ENCODE measurements at regions not wholly inside any gene's neighbourhood (a gene's known extent, or its start where the extent isn't known, plus 50 kb on each side); places are given as distances from the start of the nearest gene placed in this dataset.

GRCh38 chr12:76252031-76252430 is 96.2 kb downstream of the BBS10 start:
- Histone ChIP-seq H3K9me3 (ENCODE audit: low read length) (no peaks in the 10 kb centered on the region), H3K4me1 (ENCODE audit: insufficient read depth, low read length, poor library complexity, severe bottlenecking) (no peaks in the 10 kb centered on the region), H3K9me2 (ENCODE audit: insufficient read depth, low read length) (no peaks in the 10 kb centered on the region), H3K27ac (ENCODE audit: low read depth, low read length, poor library complexity, severe bottlenecking) (no peak overlapping the region), H2AFZ (ENCODE audit: low read length) (no peak overlapping the region), H3K4me3 (ENCODE audit: low read depth, low read length, poor library complexity, severe bottlenecking) (no peak overlapping the region), H4K20me1 (ENCODE audit: insufficient read depth, low read length) (no peaks in the 10 kb centered on the region), H3K36me3 (ENCODE audit: insufficient read depth, low read length) (no peaks in the 10 kb centered on the region), H3K4me2 (ENCODE audit: low read length) (no peak overlapping the region), H3K79me2 (ENCODE audit: insufficient read depth, low read depth, low read length) (no peaks in the 10 kb centered on the region)
- POLR2A ChIA-PET: no interaction called here
- no TSS peak for BruUV-seq (replicated peaks)
- TF ChIP-seq EZH2phosphoT487 (IDR thresholded peaks at IDR 0.05; ENCODE audit: borderline replicate concordance, low read depth, low read length): no peak
- no peak for TF ChIP-seq CTCF (conservative IDR thresholded peaks at IDR 0.05; ENCODE audit: low read length)
- CTCF ChIA-PET (ENCODE audit: unreplicated experiment): no interaction called here
- no peak for DNase-seq (ENCODE audit: low spot score)
- intact Hi-C loops (cut with micrococcal nuclease; ENCODE audit: unreplicated experiment): no loop called here

DNA sequence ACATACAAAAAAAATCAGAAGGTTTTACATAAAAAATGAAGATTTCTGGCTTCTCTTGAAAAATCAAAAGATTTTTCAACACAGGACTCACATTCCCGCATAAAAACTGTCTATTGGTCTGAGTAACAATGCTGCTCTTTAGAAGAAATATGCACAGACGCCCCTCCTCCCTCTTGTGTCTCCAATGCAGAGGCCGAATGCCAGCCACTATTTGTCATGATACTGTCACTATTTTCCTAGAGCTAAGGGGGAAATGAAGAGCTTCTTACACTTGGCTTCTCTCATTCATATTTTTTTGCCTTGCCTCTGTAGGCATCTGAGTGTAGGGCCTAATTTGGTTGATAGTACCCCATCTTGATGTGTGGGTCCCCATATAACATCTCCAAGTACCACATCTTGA is 98.0 kb downstream of the BBS10 start:
- POLR2A ChIA-PET: no interaction called here
- intact Hi-C loops (cut with micrococcal nuclease; ENCODE audit: unreplicated experiment): no loop called here
- DNase-seq (ENCODE audit: low spot score): no peak

DNA sequence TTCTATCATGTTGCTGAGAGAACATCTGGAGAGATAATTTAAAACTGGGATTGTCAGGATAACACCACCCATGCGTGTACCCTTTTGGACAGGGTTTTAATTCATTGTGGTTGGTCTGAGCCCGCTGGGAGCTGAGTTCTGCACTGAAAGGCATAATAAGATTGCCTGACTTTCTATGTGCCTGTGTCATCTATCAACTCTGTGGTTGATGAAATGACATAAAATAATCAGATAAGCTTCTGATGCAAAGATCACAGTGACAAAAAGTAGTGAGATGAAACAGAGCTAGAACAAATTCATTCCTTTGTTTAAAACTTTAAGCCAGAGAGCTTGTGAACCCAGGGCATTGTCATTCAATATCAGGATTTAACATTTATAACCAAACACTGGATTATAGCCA is 98.7 kb downstream of the BBS10 start:
- H4K20me1 ChIP-seq (ENCODE audit: insufficient read depth, low read length): no peaks in the 10 kb centered on the region
- ChIA-PET CTCF (ENCODE audit: unreplicated experiment) (no interaction called here), POLR2A (interaction anchor here (0.6 kb wide), 1 partner anchor 23 kb away, joined by 4 read pairs; no protein-coding TSS in a partner anchor)
- DNase-seq (ENCODE audit: low spot score): no peak
- H3K4me1 ChIP-seq (ENCODE audit: insufficient read depth, low read length, poor library complexity, severe bottlenecking): no peaks in the 10 kb centered on the region
- H3K9me2 ChIP-seq (ENCODE audit: insufficient read depth, low read length): no peaks in the 10 kb centered on the region
- no peak for TF ChIP-seq EZH2phosphoT487 (IDR thresholded peaks at IDR 0.05; ENCODE audit: borderline replicate concordance, low read depth, low read length)
- no peak for TF ChIP-seq CTCF (conservative IDR thresholded peaks at IDR 0.05; ENCODE audit: low read length)
- no peak overlapping the region for H3K4me3 ChIP-seq (ENCODE audit: low read depth, low read length, poor library complexity, severe bottlenecking)
- H3K9me3 ChIP-seq (ENCODE audit: low read length): no peaks in the 10 kb centered on the region
- H3K4me2 ChIP-seq (ENCODE audit: low read length): no peak overlapping the region
- no peak overlapping the region for H3K27ac ChIP-seq (ENCODE audit: low read depth, low read length, poor library complexity, severe bottlenecking)
- H2AFZ ChIP-seq (ENCODE audit: low read length): no peak overlapping the region
- no peaks in the 10 kb centered on the region for H3K36me3 ChIP-seq (ENCODE audit: insufficient read depth, low read length)
- intact Hi-C loops (cut with micrococcal nuclease; ENCODE audit: unreplicated experiment): no loop called here
- no peaks in the 10 kb centered on the region for H3K79me2 ChIP-seq (ENCODE audit: insufficient read depth, low read depth, low read length)
- no TSS peak for BruUV-seq (replicated peaks)

More for the DNA sequence above, 98.0 kb downstream of the BBS10 start:
- Histone ChIP-seq H3K36me3 (ENCODE audit: insufficient read depth, low read length) (no peaks in the 10 kb centered on the region), H3K4me1 (ENCODE audit: insufficient read depth, low read length, poor library complexity, severe bottlenecking) (no peaks in the 10 kb centered on the region), H3K9me2 (ENCODE audit: insufficient read depth, low read length) (no peaks in the 10 kb centered on the region), H3K9me3 (ENCODE audit: low read length) (no peaks in the 10 kb centered on the region), H2AFZ (ENCODE audit: low read length) (no peak overlapping the region), H3K27ac (ENCODE audit: low read depth, low read length, poor library complexity, severe bottlenecking) (no peak overlapping the region), H3K79me2 (ENCODE audit: insufficient read depth, low read depth, low read length) (no peaks in the 10 kb centered on the region), H3K4me3 (ENCODE audit: low read depth, low read length, poor library complexity, severe bottlenecking) (no peak overlapping the region), H4K20me1 (ENCODE audit: insufficient read depth, low read length) (no peaks in the 10 kb centered on the region), H3K4me2 (ENCODE audit: low read length) (no peak overlapping the region)
- BruUV-seq (replicated peaks): no TSS peak
- CTCF ChIA-PET (ENCODE audit: unreplicated experiment): no interaction called here
- TF ChIP-seq CTCF (conservative IDR thresholded peaks at IDR 0.05; ENCODE audit: low read length) (no peak), EZH2phosphoT487 (IDR thresholded peaks at IDR 0.05; ENCODE audit: borderline replicate concordance, low read depth, low read length) (no peak)

All from OCI-LY7 (cell line).